ENCODE measurements at regions not wholly inside any gene's neighbourhood (a gene's known extent, or its start where the extent isn't known, plus 50 kb on each side); places are given as distances from the start of the nearest gene placed in this dataset.

GRCh38 chr13:104318121-104318520 is 1251.9 kb upstream of the SLC10A2 start:
- no peak for DNase-seq

GRCh38 chr13:104315606-104316005 is 1249.4 kb upstream of the SLC10A2 start:
- no peak for DNase-seq

- no peak for DNase-seq
These were observed 1248.8 kb upstream of the SLC10A2 start for GRCh38 chr13:104314926-104315535.

GRCh38 chr13:104314321-104314720 is 1248.1 kb upstream of the SLC10A2 start:
- DNase-seq: no peak

- no peak for DNase-seq
These were observed 1244.6 kb upstream of the SLC10A2 start for GRCh38 chr13:104310861-104311260.

- DNase-seq: no peak
These were observed 1243.2 kb upstream of the SLC10A2 start for GRCh38 chr13:104309431-104309830.

- DNase-seq: no peak
These were observed 1235.2 kb upstream of the SLC10A2 start for GRCh38 chr13:104301171-104301975.

- DNase-seq: no peak
These were observed 1230.9 kb upstream of the SLC10A2 start for GRCh38 chr13:104297075-104297474.

- no peak for DNase-seq
These were observed 1230.1 kb upstream of the SLC10A2 start for GRCh38 chr13:104296286-104296685.

GRCh38 chr13:104295537-104295936 is 1229.3 kb upstream of the SLC10A2 start:
- no peak for DNase-seq

- DNase-seq: no peak
These were observed 1223.2 kb upstream of the SLC10A2 start for GRCh38 chr13:104289400-104289799.

- no peak for DNase-seq
These were observed 1222.3 kb upstream of the SLC10A2 start for GRCh38 chr13:104288496-104288895.

- no peak for DNase-seq
These were observed 1220.5 kb upstream of the SLC10A2 start for GRCh38 chr13:104286566-104287290.

- DNase-seq: no peak
These were observed 1215.7 kb upstream of the SLC10A2 start for GRCh38 chr13:104281910-104282309.

- no peak for DNase-seq
These were observed 1204.5 kb upstream of the SLC10A2 start for GRCh38 chr13:104270731-104271130.

- DNase-seq: no peak
These were observed 1201.1 kb upstream of the SLC10A2 start for GRCh38 chr13:104267206-104267811.

- DNase-seq: no peak
These were observed 1190.5 kb upstream of the SLC10A2 start for GRCh38 chr13:104256701-104257100.

GRCh38 chr13:104253063-104253680 is 1187.0 kb upstream of the SLC10A2 start:
- DNase-seq: no peak

- no peak for DNase-seq
These were observed 1185.7 kb upstream of the SLC10A2 start for GRCh38 chr13:104251931-104252330.

- no peak for DNase-seq
These were observed 1180.7 kb upstream of the SLC10A2 start for GRCh38 chr13:104246955-104247354.

GRCh38 chr13:104206450-104207044 is 1140.3 kb upstream of the SLC10A2 start:
- DNase-seq: no peak

- DNase-seq: no peak
These were observed 1138.0 kb upstream of the SLC10A2 start for GRCh38 chr13:104204177-104204576.

- DNase-seq: no peak
These were observed 1132.6 kb upstream of the SLC10A2 start for GRCh38 chr13:104198801-104199200.
